HG02678 (cell line): ENCODE measurements at regions not wholly inside any gene's neighbourhood (a gene's known extent, or its start where the extent isn't known, plus 50 kb on each side); places are given as distances from the start of the nearest gene placed in this dataset.

Experiments used
- ATAC-seq: cut with Tn5 transposase; IDR thresholded peaks from one replicate; pipeline ENCODE4 v1.9.1; 2021; ENCODE audit warnings: mild to moderate bottlenecking, moderate library complexity; ENCODE audit not compliant: unreplicated experiment

DNA sequence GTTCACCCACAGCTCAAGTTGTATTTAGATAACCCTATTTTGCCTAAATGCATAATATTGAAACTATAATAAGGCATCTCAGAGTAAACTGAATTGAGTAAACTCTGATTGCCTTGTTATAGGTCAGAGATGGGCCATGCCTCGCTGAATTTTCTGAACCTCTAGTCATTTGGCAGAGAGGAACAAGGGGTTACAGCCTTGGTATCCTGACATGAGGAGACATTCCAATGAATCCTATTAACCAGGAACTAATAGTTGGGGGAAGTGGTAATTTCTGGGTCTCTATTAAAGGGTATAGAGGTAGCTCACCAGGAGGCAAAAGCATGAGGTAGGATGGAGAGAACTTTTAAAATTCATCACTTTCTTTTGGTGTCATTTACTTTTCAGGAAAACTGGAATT is 227.4 kb upstream of the CHST9 start:
- no peak for ATAC-seq

GRCh38 chr18:27411911-27412310 is 226.8 kb upstream of the CHST9 start:
- no peak for ATAC-seq

GRCh38 chr18:27411013-27411412 is 225.9 kb upstream of the CHST9 start:
- no peak for ATAC-seq

DNA sequence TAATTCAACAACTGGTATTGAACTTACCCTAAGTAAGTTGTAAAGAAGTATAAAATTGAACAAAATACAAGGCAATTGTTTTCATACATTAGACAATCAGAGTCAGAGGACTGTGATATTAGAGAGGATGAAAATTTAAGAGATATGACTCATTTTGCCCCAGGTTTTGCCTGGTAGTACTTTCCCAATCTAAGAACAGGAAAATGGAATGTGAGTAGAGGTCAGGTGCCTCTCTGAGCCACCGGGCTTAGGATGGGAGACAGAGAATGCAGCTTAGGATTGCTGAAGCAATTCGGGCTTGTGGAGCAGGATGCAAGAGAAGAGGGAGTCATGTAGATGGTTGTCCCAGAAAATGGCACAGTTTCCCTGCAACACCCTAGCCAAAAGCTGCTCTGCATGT is 219.7 kb upstream of the CHST9 start:
- no peak for ATAC-seq

DNA sequence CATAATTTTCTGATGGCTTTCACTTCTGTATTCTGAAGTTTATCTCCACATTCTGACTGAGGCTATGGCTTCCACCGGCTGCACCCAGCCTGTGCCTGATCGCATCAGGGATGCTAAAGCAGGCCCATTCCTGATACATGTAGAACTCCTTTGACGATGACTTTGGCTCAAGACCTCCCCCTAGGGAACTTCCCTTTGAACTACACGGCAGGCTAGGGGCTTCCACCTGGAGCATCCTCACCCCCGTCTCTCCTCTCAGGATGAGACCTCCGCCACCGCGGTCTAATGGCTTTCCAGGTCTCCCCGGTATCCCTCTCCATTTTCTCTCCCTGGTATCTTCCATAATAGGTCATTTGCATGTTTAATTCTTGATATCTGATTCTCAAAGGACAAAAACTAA is 214.9 kb upstream of the CHST9 start:
- ATAC-seq: no peak

DNA sequence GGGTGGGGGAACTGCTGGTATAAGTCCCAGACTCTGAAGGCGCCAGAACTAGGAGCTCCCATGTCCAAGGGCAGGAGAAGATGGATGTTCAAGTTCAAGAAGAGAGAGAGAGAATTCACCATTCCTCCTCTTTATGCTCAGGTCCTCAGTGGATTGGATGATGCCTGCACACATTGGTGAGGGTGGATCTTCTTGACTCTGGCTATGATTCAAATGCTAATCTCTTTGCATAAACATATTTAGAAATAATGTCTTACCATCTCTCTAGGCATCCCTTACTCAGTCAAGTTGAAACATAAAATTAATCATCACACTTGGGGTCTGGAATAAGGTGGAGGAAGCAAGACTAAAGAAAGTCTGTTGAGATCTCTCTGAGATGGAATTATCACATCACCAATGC is 210.6 kb upstream of the CHST9 start:
- ATAC-seq: no peak

DNA sequence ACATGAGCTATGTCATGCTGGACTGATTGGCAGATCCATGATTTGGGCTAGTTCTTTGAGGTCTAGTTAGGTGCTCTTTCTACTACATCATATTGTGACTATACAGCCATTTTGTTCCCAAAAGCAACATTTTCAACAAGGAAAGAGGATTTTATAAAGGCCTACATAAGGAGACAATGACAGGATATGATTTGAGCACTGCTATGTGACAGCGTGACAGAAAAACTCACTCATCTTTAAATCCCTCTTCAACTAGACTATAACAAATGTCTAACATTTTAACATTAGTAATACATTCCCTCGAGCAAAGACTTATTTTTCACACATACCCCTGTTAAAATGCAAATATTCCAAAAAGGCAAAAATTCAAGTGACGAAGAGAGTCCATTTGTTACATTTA is 209.6 kb upstream of the CHST9 start:
- no peak for ATAC-seq

DNA sequence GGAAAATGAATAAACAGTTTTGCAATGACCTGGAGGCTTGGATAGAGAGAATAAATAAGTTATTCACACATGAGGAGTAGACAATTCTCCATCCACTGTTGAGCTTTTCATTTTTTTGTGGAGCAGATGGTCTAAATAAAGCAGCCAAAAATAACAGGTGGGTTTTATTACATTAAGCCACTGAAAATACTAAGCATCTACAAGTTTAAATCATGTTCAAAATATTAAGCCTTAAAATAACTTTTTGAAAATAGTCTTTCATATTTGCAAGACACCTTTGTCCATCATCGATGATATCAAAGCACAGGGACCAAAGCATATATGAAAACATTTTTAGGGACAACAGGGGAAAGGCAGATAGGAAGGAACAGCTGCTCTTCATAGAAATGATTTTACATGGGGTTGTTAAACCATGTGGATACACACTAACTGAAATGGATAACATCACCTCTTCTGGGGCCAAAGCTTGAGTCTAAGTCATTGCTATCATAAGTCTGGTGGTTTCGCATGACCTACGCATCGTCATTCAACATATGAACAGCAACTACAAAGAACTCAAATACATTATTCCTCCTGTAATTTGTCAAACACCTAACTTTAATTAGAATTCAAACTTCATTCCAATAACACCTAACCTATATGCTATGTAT is 197.6 kb upstream of the CHST9 start:
- no peak for ATAC-seq

- ATAC-seq: no peak
These were observed 193.5 kb upstream of the CHST9 start for GRCh38 chr18:27378431-27379095.

DNA sequence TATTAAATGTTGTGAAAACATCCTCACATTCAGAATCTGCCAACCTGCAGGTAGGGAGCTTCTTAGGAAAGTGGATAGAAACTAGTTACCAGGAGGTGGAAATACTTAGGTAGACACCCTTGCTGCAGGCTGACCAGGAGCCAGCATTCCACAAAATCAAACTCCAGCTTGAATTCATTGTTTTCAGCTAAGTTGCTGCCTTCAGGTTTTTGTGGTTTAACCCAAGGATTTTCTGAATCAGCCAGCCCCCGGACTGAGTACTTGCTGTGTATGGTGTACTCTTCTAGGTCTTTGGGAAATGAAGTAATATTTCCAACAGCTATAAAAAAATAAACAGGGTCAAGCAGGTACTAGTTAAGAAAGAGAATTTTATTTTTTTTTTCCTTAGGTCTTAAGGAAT is 192.1 kb upstream of the CHST9 start:
- ATAC-seq: no peak

DNA sequence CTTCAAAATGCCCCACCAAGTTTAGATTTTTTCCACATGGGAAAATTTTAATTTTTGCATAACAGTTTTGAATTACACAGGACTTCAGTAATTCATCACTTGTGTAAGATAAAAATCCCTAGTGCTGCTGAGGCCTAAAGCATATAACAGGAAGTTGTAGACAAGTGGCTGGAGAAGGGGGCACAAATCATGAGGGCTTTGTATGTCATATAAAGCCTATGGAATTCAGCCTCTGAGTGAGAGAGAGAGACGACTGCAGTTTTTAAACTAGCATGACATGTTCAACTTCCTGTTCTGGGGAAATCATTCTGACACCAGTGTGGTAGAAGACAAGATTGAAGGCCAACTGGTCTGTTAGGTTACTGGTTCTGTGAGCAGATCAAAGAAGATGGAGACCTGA is 187.3 kb upstream of the CHST9 start:
- ATAC-seq: no peak

- no peak for ATAC-seq
These were observed 181.6 kb upstream of the CHST9 start for GRCh38 chr18:27366665-27367064.

DNA sequence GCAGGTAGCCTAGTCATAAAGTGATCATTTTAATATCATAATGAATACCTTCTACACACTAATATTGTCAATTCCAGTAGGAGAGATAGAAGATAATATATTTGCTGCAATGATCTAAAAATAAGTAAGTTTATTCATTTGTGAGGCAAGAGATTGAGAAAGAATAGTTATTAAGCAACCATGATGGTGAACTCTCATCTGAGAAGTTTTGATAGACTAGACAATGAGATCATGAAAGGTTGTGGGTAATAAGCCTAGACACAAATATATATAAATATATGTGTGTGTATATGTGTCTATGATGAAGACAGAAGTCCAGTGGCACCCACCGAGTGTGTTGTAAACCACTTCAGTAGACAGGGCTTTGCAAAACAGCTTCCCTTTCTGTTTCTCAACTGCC is 181.0 kb upstream of the CHST9 start:
- no peak for ATAC-seq

- no peak for ATAC-seq
These were observed 178.8 kb upstream of the CHST9 start for GRCh38 chr18:27363872-27364271.

DNA sequence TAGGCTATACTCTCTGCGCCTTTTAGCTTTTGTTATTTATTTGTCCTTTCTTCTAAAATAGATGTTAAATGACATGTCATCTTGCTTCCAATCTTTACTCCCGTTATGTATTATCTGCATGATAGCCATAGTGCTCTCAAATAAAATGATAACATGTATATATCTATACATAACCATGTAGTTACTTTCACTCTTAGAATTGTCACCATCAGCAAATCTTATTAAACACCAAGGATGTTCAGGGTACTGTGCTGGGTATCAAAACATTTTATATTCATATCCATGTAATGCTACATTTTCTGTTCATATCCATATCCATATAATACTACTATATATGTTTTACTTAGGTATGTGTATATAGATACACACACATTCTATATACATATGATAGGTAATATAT is 176.4 kb upstream of the CHST9 start:
- ATAC-seq: no peak

GRCh38 chr18:27355308-27355707 is 170.2 kb upstream of the CHST9 start:
- no peak for ATAC-seq

DNA sequence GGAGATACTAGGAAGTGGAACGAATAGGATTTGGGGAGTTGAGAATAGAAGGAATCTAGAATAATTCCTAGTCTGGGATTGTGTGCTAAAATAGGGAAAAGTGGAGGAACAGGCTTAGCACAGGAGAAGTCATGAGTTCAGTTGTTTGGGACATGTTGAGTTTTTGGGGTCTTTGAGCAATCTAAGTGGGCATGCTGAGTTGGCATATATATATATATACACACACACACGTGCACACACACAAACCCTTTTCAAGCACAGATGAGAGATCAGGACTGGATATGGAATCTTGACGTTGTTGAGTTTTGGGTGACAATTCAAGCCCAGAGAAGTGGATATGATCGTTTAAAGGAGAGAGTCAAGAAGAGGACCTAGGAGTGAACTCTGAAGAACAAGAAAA is 168.2 kb upstream of the CHST9 start:
- no peak for ATAC-seq

GRCh38 chr18:27349284-27349882 is 164.3 kb upstream of the CHST9 start:
- no peak for ATAC-seq

DNA sequence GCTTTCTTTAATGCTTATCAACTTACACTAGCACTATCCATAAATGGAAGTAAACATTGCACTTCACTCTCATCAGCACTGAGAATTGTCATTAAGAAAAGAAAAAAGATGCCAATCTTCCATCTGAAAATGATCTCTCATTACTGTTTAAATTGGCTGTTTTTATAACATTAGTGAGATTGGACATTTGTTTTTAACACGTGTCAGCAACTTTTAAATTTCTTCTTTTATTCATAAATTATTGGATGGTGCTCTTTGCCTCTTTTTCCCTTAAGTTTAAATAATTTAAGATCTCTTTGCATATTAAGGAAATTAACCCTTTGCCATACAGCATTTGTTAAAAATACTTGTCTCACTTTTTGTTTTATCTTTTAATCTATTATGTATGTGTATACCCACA is 146.5 kb upstream of the CHST9 start:
- ATAC-seq: no peak

GRCh38 chr18:27314996-27315395 is 129.9 kb upstream of the CHST9 start:
- no peak for ATAC-seq

DNA sequence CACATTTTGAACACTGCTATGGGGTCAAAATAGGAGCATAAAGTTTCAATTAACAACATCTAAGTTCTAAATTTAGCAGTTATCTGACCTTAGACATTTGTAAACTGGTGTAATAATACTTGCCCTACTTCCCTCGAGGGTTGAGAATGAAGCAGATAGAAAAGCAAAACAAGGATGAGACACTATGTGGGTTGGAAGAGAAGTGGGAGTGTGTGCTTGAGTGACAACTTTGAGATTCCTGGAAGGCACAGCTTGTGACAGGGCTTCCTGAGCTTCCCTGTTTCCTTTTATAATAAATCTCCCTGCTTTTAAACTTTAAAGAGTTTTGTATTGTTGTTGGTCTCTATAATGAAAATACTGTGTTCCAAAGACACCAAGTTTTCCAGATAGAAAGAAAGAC is 128.6 kb upstream of the CHST9 start:
- ATAC-seq: no peak

DNA sequence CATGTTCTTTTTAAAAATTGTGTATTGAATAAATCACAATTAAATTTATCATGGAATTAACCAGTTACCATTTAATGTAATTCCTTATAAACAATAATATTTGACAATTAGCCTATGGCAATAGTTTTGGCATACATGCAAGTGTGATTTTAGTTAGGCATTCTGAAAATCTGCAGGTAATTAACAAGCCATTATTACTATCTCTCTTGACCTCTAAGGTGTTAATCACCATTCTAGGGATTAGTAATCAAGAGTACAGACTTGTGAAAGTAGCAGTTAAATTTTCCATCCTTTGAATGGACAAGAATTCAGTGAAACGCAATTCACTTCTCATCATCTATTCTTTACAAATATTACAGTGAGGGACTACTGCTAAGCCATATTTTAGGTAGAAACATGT is 127.7 kb upstream of the CHST9 start:
- no peak for ATAC-seq

DNA sequence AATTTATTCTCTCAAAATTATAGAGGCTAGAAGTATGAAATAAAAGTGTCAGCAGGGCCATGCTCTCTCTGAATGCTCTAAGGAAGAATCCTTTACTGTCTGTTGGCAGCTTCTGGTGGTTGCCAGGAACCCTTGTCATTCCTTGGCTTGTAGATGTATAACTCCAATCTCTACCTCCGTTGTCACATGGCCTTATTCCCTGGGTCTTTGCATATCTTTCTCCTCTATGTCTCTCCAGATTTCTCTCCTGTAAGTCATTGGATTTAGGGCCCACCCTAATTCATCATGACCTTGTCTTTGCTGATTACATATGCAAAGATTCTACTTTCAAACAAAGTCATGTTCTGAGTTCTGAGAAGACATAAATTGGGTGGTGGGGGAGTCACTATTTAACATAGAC is 127.0 kb upstream of the CHST9 start:
- no peak for ATAC-seq
